ENCODE measurements at regions not wholly inside any gene's neighbourhood (a gene's known extent, or its start where the extent isn't known, plus 50 kb on each side); places are given as distances from the start of the nearest gene placed in this dataset.

DNA sequence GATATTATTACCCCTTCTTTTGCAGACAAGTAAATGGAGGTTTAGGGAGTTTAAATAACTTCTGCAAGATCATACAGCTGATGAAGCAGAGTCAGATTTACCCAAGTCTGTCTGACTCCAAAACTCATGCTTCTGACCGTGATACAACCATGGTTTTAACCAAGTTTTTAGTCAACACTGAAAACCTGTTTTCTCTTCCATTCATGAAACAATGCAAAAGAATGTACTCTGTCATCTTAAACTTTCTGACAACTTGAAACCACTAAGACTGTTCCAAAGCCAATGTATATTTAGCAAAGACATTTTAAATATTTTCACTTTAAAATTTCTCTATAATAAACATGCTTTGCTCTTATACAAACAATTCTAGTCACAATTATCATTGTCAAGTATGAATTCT lies 77.0 kb upstream of the RBMS3 start:
- TF ChIP-seq, protein P1, sequence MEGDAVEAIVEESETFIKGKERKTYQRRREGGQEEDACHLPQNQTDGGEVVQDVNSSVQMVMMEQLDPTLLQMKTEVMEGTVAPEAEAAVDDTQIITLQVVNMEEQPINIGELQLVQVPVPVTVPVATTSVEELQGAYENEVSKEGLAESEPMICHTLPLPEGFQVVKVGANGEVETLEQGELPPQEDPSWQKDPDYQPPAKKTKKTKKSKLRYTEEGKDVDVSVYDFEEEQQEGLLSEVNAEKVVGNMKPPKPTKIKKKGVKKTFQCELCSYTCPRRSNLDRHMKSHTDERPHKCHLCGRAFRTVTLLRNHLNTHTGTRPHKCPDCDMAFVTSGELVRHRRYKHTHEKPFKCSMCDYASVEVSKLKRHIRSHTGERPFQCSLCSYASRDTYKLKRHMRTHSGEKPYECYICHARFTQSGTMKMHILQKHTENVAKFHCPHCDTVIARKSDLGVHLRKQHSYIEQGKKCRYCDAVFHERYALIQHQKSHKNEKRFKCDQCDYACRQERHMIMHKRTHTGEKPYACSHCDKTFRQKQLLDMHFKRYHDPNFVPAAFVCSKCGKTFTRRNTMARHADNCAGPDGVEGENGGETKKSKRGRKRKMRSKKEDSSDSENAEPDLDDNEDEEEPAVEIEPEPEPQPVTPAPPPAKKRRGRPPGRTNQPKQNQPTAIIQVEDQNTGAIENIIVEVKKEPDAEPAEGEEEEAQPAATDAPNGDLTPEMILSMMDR (optimal IDR thresholded peaks at IDR 0.05 in 1 of 3, IDR thresholded peaks at IDR 0.05 in 1 of 3, conservative IDR thresholded peaks at IDR 0.05 in 1 of 3; ENCODE audit: extremely low read depth in 1 of 3, insufficient read depth in 2 of 3, low read length in 3 of 3) = no peak
- TF ChIP-seq EZH2 (IDR thresholded peaks at IDR 0.05; ENCODE audit: low read length) = no peak

Data from keratinocyte (primary cell).